GM18520 (cell line): ENCODE measurements at regions not wholly inside any gene's neighbourhood (a gene's known extent, or its start where the extent isn't known, plus 50 kb on each side); places are given as distances from the start of the nearest gene placed in this dataset.

Experiments
- ATAC-seq: cut with Tn5 transposase; IDR thresholded peaks from one replicate; pipeline ENCODE4 v1.9.1; 2021; ENCODE audit not compliant: unreplicated experiment

GRCh38 chr6:139425780-139426179 lies 51.3 kb upstream of the CITED2 start:
- ATAC-seq, result no peak

- ATAC-seq, result no peak
Observed at GRCh38 chr6:139423971-139424667, 49.7 kb upstream of the CITED2 start.
